MM.1S (cell line): ENCODE measurements at regions not wholly inside any gene's neighbourhood (a gene's known extent, or its start where the extent isn't known, plus 50 kb on each side); places are given as distances from the start of the nearest gene placed in this dataset.

Experiments used
- EZH2 ChIP-seq: fragments of 300-600 bp; sonication (generic); optimal IDR thresholded peaks from 2 replicates; pipeline ENCODE3; 2017; ENCODE audit warnings: low read depth, mild to moderate bottlenecking, antibody characterized with exemption, low read length, mixed read lengths
- EZH2phosphoT487 ChIP-seq: fragments of 300-600 bp; sonication (generic); IDR thresholded peaks from 2 replicates; pipeline ENCODE4 v1.6.1; 2018; ENCODE audit warnings: antibody characterized with exemption, low read length
- TF ChIP-seq, protein P1 (sequence below): fragments of 300-600 bp; sonication (generic); IDR thresholded peaks from 2 replicates; pipeline ENCODE4 v1.5.1; 2016; ENCODE audit warnings: antibody characterized with exemption, low read length, mixed read lengths

DNA sequence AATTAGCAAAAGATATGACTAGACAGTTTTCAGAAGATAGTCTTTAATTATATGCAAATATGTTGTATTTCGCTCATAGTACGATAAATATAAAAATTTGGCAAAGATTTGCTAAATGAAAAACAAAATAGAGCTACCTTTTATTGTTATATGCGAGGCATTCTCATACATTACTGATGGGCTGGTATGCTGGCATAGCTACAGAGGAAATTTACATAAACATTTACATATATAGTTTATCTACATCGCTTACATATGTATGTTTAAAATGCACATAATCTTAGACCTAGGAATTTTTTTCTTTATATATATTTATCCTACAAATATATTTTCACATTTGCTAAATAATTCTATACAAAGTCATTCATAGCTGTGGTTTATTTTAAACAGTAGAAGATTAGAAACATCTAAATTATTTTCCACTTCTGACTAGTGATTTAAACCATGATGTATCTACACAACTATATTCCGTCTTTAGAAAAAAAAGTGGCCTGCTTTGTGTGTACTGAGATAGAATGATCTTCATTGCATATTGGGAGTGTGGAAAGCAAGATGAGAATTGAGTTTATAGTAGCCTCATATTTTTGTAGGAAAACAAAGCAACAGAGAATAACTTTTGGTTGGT lies 1345.0 kb upstream of the SLC10A2 start:
- TF ChIP-seq, protein P1, sequence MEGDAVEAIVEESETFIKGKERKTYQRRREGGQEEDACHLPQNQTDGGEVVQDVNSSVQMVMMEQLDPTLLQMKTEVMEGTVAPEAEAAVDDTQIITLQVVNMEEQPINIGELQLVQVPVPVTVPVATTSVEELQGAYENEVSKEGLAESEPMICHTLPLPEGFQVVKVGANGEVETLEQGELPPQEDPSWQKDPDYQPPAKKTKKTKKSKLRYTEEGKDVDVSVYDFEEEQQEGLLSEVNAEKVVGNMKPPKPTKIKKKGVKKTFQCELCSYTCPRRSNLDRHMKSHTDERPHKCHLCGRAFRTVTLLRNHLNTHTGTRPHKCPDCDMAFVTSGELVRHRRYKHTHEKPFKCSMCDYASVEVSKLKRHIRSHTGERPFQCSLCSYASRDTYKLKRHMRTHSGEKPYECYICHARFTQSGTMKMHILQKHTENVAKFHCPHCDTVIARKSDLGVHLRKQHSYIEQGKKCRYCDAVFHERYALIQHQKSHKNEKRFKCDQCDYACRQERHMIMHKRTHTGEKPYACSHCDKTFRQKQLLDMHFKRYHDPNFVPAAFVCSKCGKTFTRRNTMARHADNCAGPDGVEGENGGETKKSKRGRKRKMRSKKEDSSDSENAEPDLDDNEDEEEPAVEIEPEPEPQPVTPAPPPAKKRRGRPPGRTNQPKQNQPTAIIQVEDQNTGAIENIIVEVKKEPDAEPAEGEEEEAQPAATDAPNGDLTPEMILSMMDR = no peak
- TF ChIP-seq EZH2 (no peak), EZH2phosphoT487 (no peak)
